ENCODE measurements at regions not wholly inside any gene's neighbourhood (a gene's known extent, or its start where the extent isn't known, plus 50 kb on each side); places are given as distances from the start of the nearest gene placed in this dataset.
A peak's percentile ranks its signal among the peaks of the same experiment; 100 is the strongest.
"Not testable (repeated sequence)": the region's sequence is repeated elsewhere in the genome, so short reads cannot be mapped to it uniquely, and the experiment has no call there.

- DNase-seq = no peak
Observed at GRCh38 chr9:100819980-100820379, 208.5 kb upstream of the PLPPR1 start.

GRCh38 chr9:100833035-100833434 is 195.5 kb upstream of the PLPPR1 start:
- not testable (repeated sequence) for DNase-seq

- DNase-seq = peak; percentile 70
Observed at GRCh38 chr9:100838857-100839256, 189.7 kb upstream of the PLPPR1 start.

GRCh38 chr9:100848726-100849125 is 179.8 kb upstream of the PLPPR1 start:
- no peak for DNase-seq

GRCh38 chr9:100852088-100852487 is 176.4 kb upstream of the PLPPR1 start:
- no peak for DNase-seq

- no peak for DNase-seq
Observed at GRCh38 chr9:100856238-100856637, 172.3 kb upstream of the PLPPR1 start.

GRCh38 chr9:100865111-100865510 is 163.4 kb upstream of the PLPPR1 start:
- no peak for DNase-seq

- DNase-seq = no peak
Observed at GRCh38 chr9:100865648-100866047, 162.9 kb upstream of the PLPPR1 start.

GRCh38 chr9:100869326-100869725 is 159.2 kb upstream of the PLPPR1 start:
- no peak for DNase-seq

- DNase-seq = no peak
Observed at GRCh38 chr9:100879884-100880283, 148.6 kb upstream of the PLPPR1 start.

- no peak for DNase-seq
Observed at GRCh38 chr9:100880284-100880683, 148.2 kb upstream of the PLPPR1 start.

- DNase-seq = no peak
Observed at GRCh38 chr9:100884518-100884917, 144.0 kb upstream of the PLPPR1 start.

- no peak for DNase-seq
Observed at GRCh38 chr9:100890321-100890720, 138.2 kb upstream of the PLPPR1 start.

GRCh38 chr9:100911273-100911672 is 117.3 kb upstream of the PLPPR1 start:
- no peak for DNase-seq

- no peak for DNase-seq
Observed at GRCh38 chr9:100913257-100913656, 115.3 kb upstream of the PLPPR1 start.

GRCh38 chr9:100914266-100914665 is 114.3 kb upstream of the PLPPR1 start:
- DNase-seq = no peak

GRCh38 chr9:100919506-100919905 is 109.0 kb upstream of the PLPPR1 start:
- DNase-seq = no peak

GRCh38 chr9:100926366-100926765 is 102.2 kb upstream of the PLPPR1 start:
- DNase-seq = no peak

GRCh38 chr9:100927763-100928162 is 100.8 kb upstream of the PLPPR1 start:
- no peak for DNase-seq

GRCh38 chr9:100933656-100934055 is 94.9 kb upstream of the PLPPR1 start:
- no peak for DNase-seq

- DNase-seq = no peak
Observed at GRCh38 chr9:100937382-100937781, 91.1 kb upstream of the PLPPR1 start.

- no peak for DNase-seq
Observed at GRCh38 chr9:100938507-100938906, 90.0 kb upstream of the PLPPR1 start.

GRCh38 chr9:100939636-100940035 is 88.9 kb upstream of the PLPPR1 start:
- DNase-seq = no peak

- no peak for DNase-seq
Observed at GRCh38 chr9:100959226-100959625, 69.3 kb upstream of the PLPPR1 start.
